LNCaP clone FGC (cell line): ENCODE measurements at regions not wholly inside any gene's neighbourhood (a gene's known extent, or its start where the extent isn't known, plus 50 kb on each side); places are given as distances from the start of the nearest gene placed in this dataset.

Experiments
- DNase-seq: peaks from one replicate; pipeline ENCODE4 v3.0.0-alpha.2; 2011; ENCODE audit warnings: low read depth
- H3K4me3 ChIP-seq: 2 replicates; pipeline ENCODE4 v1.5.1; 2011; ENCODE audit warnings: mild to moderate bottlenecking, low read depth, low read length, control low read depth
- CTCF ChIP-seq: IDR thresholded peaks from 2 replicates; pipeline ENCODE4 v1.5.1; 2012; ENCODE audit warnings: mild to moderate bottlenecking; ENCODE audit not compliant: control insufficient read depth, insufficient read depth; ENCODE audit errors: extremely low read depth

- no peak for TF ChIP-seq CTCF
- no peak overlapping the region for H3K4me3 ChIP-seq
- DNase-seq: no peak
Observed at GRCh38 chr6:10256113-10256690, 158.7 kb downstream of the TFAP2A start.

GRCh38 chr6:10250655-10251220 is 164.1 kb downstream of the TFAP2A start:
- DNase-seq: no peak
- H3K4me3 ChIP-seq: no peak overlapping the region
- TF ChIP-seq CTCF: no peak

GRCh38 chr6:10248378-10248843 is 166.5 kb downstream of the TFAP2A start:
- H3K4me3 ChIP-seq: no peak overlapping the region
- TF ChIP-seq CTCF: 0 out of 2 replicates have a peak, but pooled peaks have one; percentile 4
- DNase-seq: no peak

DNA sequence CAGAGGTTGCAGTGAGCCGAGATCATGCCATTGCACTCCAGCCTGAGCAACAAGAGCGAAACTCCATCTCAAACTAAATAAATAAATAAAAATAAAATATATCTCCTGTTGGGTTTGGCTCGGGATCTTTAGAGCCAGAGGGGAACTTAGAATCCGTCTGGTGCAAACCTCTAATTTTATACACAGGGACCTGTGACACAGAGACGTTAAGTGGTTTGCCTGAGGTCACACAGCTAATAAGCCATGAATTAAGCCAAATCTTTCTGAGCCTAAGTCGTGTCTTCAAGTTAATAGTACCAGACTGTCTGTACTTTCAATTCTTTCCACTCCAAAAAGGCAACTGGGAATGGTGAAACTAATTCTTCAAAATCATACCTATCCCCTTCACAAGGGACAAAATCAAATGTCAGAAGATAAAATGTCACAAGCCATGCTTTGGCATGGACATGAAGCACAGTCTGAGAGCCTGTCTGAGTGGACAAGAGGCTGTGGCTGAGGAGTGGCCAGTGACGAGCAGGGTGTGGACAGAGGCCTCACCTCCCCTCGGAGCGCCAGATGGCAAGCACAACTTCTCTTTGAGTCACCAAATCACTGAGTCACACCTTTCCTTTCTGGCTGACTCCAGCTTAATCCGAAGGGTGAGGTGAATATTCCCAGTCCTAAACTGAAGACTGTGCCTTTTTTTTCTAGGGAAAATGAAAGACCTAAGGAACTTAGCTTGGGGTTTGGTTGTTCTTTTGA is 177.4 kb downstream of the TFAP2A start:
- no peak overlapping the region for H3K4me3 ChIP-seq
- no peak for TF ChIP-seq CTCF
- DNase-seq: no peak

DNA sequence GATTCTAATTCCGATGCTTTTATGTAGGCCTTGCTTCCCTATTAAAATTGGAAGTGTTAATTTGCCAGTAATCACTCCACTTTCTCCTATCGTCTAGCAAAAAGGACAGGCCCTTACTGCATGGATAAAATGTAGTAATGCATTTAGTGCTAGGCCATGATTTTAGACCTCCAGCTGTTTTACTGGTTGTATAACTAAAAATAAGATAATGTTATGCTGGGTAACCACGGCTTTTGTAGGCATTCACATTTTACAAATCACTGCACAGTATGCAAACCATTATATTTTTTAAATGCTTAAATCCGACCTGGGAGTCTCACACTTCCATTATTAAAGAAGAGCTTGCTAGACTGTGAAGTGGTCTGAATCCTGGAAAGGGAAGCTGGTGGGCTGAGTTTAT is 179.5 kb downstream of the TFAP2A start:
- no peak for TF ChIP-seq CTCF
- DNase-seq: no peak
- H3K4me3 ChIP-seq: no peak overlapping the region

DNA sequence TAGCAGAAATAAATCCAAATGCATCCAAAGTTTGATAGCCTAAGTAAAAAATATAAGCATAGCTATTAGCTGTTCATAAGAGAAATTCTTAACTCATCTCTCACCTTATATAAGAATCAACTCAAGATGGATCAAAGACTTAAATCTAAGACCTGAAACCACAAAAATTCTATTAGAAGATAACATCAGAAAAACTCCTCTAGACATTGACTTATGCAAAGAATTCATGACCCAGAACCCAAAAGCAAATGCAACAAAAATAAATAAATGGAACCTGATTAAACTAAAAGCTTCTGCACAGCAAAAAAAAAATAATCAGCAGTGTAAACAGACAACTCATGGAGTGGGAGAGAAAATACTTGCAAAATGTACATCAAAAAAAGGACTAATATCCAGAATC is 184.3 kb downstream of the TFAP2A start:
- DNase-seq: no peak
- no peak for TF ChIP-seq CTCF
- H3K4me3 ChIP-seq: no peak overlapping the region

GRCh38 chr6:10223841-10224240 is 191.0 kb downstream of the TFAP2A start:
- DNase-seq: no peak
- no peak for TF ChIP-seq CTCF
- H3K4me3 ChIP-seq: no peak overlapping the region
